Spleen (tissue), 7 donors: ENCODE measurements at regions not wholly inside any gene's neighbourhood (a gene's known extent, or its start where the extent isn't known, plus 50 kb on each side); places are given as distances from the start of the nearest gene placed in this dataset.

Experiments used
- CTCF ChIP-seq, 11 experiments: fragments of 200-600 bp in 7 of 11; fragments of 450-650 bp in 4 of 11; sonication (generic) in 4 of 11; IDR thresholded peaks in 8 of 11; conservative IDR thresholded peaks in 3 of 11; 1 replicate in 7 of 11; 2 replicates in 4 of 11; pipeline versions ENCODE4 v1.4.0 to v1.8.0; 2016 to 2021; ENCODE audit warnings: antibody characterized with exemption in 11 of 11, inconsistent platforms in 4 of 11, mild to moderate bottlenecking in 1 of 11
- POLR2A ChIP-seq, 3 donors: fragments of 450-650 bp; IDR thresholded peaks; one replicate each; pipeline ENCODE4 v1.5.1; 2017; ENCODE audit warnings: antibody characterized with exemption in 3 of 3, mild to moderate bottlenecking in 1 of 3
- donor health status: DM: no; HTN: no; CAD: no; lungs with moderate emphysema.
- donor health status: DM: no; HTN: no; CAD: no.
- donor health status: DM: no; HTN: no; CAD: no.

DNA sequence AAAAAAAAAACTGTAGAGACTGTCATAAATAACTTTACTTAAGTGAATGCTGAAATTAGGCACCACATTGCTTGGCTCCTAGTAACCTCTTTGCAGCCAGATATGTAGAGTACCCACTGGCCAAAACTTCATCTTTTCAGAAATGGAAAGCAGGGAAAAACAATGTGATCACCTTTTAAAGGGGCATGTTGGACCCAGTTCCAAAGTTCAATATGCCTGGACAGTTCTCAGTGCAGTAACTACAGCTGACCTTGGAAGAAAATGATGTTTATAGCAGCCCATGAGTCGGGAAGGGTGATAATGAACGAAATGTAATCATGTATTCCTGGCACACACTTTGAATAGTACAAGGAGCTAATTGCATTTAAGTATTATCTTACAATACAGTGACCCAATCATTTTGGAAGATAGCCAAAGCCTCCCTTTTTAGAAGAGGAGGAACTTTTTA, 93.6 kb upstream of the TAB2 start:
- no peak for TF ChIP-seq POLR2A (IDR thresholded peaks at IDR 0.05)
- TF ChIP-seq CTCF (IDR thresholded peaks at IDR 0.05 in 8 of 11, conservative IDR thresholded peaks at IDR 0.05 in 3 of 11), result no peak
